ENCODE measurements at regions not wholly inside any gene's neighbourhood (a gene's known extent, or its start where the extent isn't known, plus 50 kb on each side); places are given as distances from the start of the nearest gene placed in this dataset.

- Mint-ChIP-seq H3K9me3 (peaks cover 0 to 2% (median 2%) of the 10 kb centered on the region in 3 donors), H3K27ac (no peak overlapping the region), H3K36me3 (no peaks in the 10 kb centered on the region), H3K27me3 (peaks cover 9% of the 10 kb centered on the region), H3K4me3 (no peak overlapping the region), H3K4me1 (peaks cover 0 to 1% (median 0%) of the 10 kb centered on the region in 3 donors)
These were observed 91.3 kb downstream of the MAF start for GRCh38 chr16:79509211-79509631.

GRCh38 chr16:79508294-79508693 is 92.2 kb downstream of the MAF start:
- Mint-ChIP-seq H3K36me3 (no peaks in the 10 kb centered on the region), H3K27me3 (peaks cover 11% of the 10 kb centered on the region), H3K4me3 (no peak overlapping the region), H3K4me1 (peaks cover 0 to 1% (median 0%) of the 10 kb centered on the region in 3 donors), H3K27ac (no peak overlapping the region), H3K9me3 (peaks cover 0 to 4% (median 2%) of the 10 kb centered on the region in 3 donors)

GRCh38 chr16:79505344-79505743 is 95.2 kb downstream of the MAF start:
- peaks cover 0 to 4% (median 2%) of the 10 kb centered on the region in 3 donors for H3K9me3 Mint-ChIP-seq
- H3K27me3 Mint-ChIP-seq = peaks cover 11% of the 10 kb centered on the region
- no peak overlapping the region for H3K27ac Mint-ChIP-seq
- peaks cover 0 to 1% (median 0%) of the 10 kb centered on the region in 3 donors for H3K4me1 Mint-ChIP-seq
- H3K4me3 Mint-ChIP-seq = no peak overlapping the region
- no peaks in the 10 kb centered on the region for H3K36me3 Mint-ChIP-seq

- peaks cover 0 to 1% (median 0%) of the 10 kb centered on the region in 3 donors for H3K4me1 Mint-ChIP-seq
- peaks cover 8% of the 10 kb centered on the region for H3K27me3 Mint-ChIP-seq
- no peak overlapping the region for H3K27ac Mint-ChIP-seq
- H3K36me3 Mint-ChIP-seq = no peaks in the 10 kb centered on the region
- H3K9me3 Mint-ChIP-seq = peaks cover 2 to 5% (median 3%) of the 10 kb centered on the region in 3 donors
- H3K4me3 Mint-ChIP-seq = no peak overlapping the region
These were observed 97.0 kb downstream of the MAF start for GRCh38 chr16:79503511-79503910.

- H3K4me3 Mint-ChIP-seq = no peak overlapping the region
- H3K27me3 Mint-ChIP-seq = peaks cover 7% of the 10 kb centered on the region
- H3K4me1 Mint-ChIP-seq = no peaks in the 10 kb centered on the region
- H3K27ac Mint-ChIP-seq = no peak overlapping the region
- no peaks in the 10 kb centered on the region for H3K36me3 Mint-ChIP-seq
- peaks cover 0 to 5% (median 3%) of the 10 kb centered on the region in 3 donors for H3K9me3 Mint-ChIP-seq
These were observed 99.1 kb downstream of the MAF start for GRCh38 chr16:79501446-79501845.

- Mint-ChIP-seq H3K4me3 (no peak overlapping the region), H3K9me3 (peaks cover 3 to 6% (median 5%) of the 10 kb centered on the region in 3 donors), H3K27ac (no peak overlapping the region), H3K36me3 (no peaks in the 10 kb centered on the region), H3K27me3 (peaks cover 7% of the 10 kb centered on the region), H3K4me1 (no peaks in the 10 kb centered on the region)
These were observed 99.7 kb downstream of the MAF start for GRCh38 chr16:79500866-79501265.

GRCh38 chr16:79500286-79500685 is 100.3 kb downstream of the MAF start:
- peaks cover 3 to 7% (median 5%) of the 10 kb centered on the region in 3 donors for H3K9me3 Mint-ChIP-seq
- H3K27me3 Mint-ChIP-seq = peaks cover 5% of the 10 kb centered on the region
- H3K27ac Mint-ChIP-seq = no peak overlapping the region
- no peaks in the 10 kb centered on the region for H3K4me1 Mint-ChIP-seq
- no peak overlapping the region for H3K4me3 Mint-ChIP-seq
- H3K36me3 Mint-ChIP-seq = no peaks in the 10 kb centered on the region

- Mint-ChIP-seq H3K9me3 (peaks cover 3 to 7% (median 3%) of the 10 kb centered on the region in 3 donors), H3K4me3 (no peak overlapping the region), H3K36me3 (no peaks in the 10 kb centered on the region), H3K4me1 (no peaks in the 10 kb centered on the region), H3K27ac (no peak overlapping the region), H3K27me3 (no peaks in the 10 kb centered on the region)
These were observed 101.6 kb downstream of the MAF start for GRCh38 chr16:79498928-79499327.

- H3K27me3 Mint-ChIP-seq = no peaks in the 10 kb centered on the region
- no peak overlapping the region for H3K4me3 Mint-ChIP-seq
- no peak overlapping the region for H3K27ac Mint-ChIP-seq
- H3K4me1 Mint-ChIP-seq = no peaks in the 10 kb centered on the region
- H3K9me3 Mint-ChIP-seq = peaks cover 2 to 7% (median 3%) of the 10 kb centered on the region in 3 donors
- H3K36me3 Mint-ChIP-seq = no peaks in the 10 kb centered on the region
These were observed 102.8 kb downstream of the MAF start for GRCh38 chr16:79497606-79498350.

GRCh38 chr16:79493911-79494310 is 106.6 kb downstream of the MAF start:
- H3K27me3 Mint-ChIP-seq = peaks cover 4% of the 10 kb centered on the region
- no peak overlapping the region for H3K27ac Mint-ChIP-seq

GRCh38 chr16:79492036-79492435 is 108.5 kb downstream of the MAF start:
- no peak overlapping the region for H3K4me3 Mint-ChIP-seq
- no peaks in the 10 kb centered on the region for H3K4me1 Mint-ChIP-seq
- no peak overlapping the region for H3K27ac Mint-ChIP-seq
- peaks cover 4% of the 10 kb centered on the region for H3K27me3 Mint-ChIP-seq
- peaks cover 0 to 6% (median 4%) of the 10 kb centered on the region in 3 donors for H3K9me3 Mint-ChIP-seq
- H3K36me3 Mint-ChIP-seq = peaks cover 5% of the 10 kb centered on the region

More at GRCh38 chr16:79493911-79494310, 106.6 kb downstream of the MAF start:
- Mint-ChIP-seq H3K36me3 (peaks cover 4% of the 10 kb centered on the region), H3K9me3 (peaks cover 0 to 6% (median 5%) of the 10 kb centered on the region in 3 donors), H3K4me1 (no peaks in the 10 kb centered on the region), H3K4me3 (no peak overlapping the region)

- Mint-ChIP-seq H3K36me3 (peaks cover 2% of the 10 kb centered on the region), H3K4me3 (no peak overlapping the region), H3K4me1 (peaks cover 0 to 2% (median 0%) of the 10 kb centered on the region in 3 donors), H3K27ac (no peak overlapping the region), H3K9me3 (peaks cover 0 to 5% (median 0%) of the 10 kb centered on the region in 3 donors), H3K27me3 (peaks cover 9% of the 10 kb centered on the region)
These were observed 115.5 kb downstream of the MAF start for GRCh38 chr16:79485020-79485419.

GRCh38 chr16:79484237-79484636 is 116.3 kb downstream of the MAF start:
- Mint-ChIP-seq H3K36me3 (peaks cover 2% of the 10 kb centered on the region), H3K9me3 (peaks cover 0 to 5% (median 2%) of the 10 kb centered on the region in 3 donors), H3K4me1 (peaks cover 0 to 2% (median 0%) of the 10 kb centered on the region in 3 donors), H3K27ac (no peak overlapping the region), H3K27me3 (peaks cover 5% of the 10 kb centered on the region), H3K4me3 (no peak overlapping the region)

- Mint-ChIP-seq H3K27ac (no peak overlapping the region), H3K4me1 (peaks cover 0 to 2% (median 0%) of the 10 kb centered on the region in 3 donors), H3K36me3 (no peaks in the 10 kb centered on the region), H3K27me3 (peaks cover 5% of the 10 kb centered on the region), H3K9me3 (peaks cover 0 to 4% (median 2%) of the 10 kb centered on the region in 3 donors), H3K4me3 (no peak overlapping the region)
These were observed 117.2 kb downstream of the MAF start for GRCh38 chr16:79483336-79483735.

- Mint-ChIP-seq H3K27me3 (peaks cover 5% of the 10 kb centered on the region), H3K4me3 (no peak overlapping the region), H3K9me3 (peaks cover 0 to 4% (median 2%) of the 10 kb centered on the region in 3 donors), H3K4me1 (peaks cover 0 to 2% (median 0%) of the 10 kb centered on the region in 3 donors), H3K27ac (no peak overlapping the region), H3K36me3 (no peaks in the 10 kb centered on the region)
These were observed 118.5 kb downstream of the MAF start for GRCh38 chr16:79482011-79482410.

GRCh38 chr16:79480929-79481328 is 119.6 kb downstream of the MAF start:
- peaks cover 0 to 4% (median 2%) of the 10 kb centered on the region in 3 donors for H3K9me3 Mint-ChIP-seq
- peaks cover 0 to 2% (median 0%) of the 10 kb centered on the region in 3 donors for H3K4me1 Mint-ChIP-seq
- no peaks in the 10 kb centered on the region for H3K36me3 Mint-ChIP-seq
- peaks cover 3% of the 10 kb centered on the region for H3K27me3 Mint-ChIP-seq
- H3K4me3 Mint-ChIP-seq = no peak overlapping the region
- no peak overlapping the region for H3K27ac Mint-ChIP-seq

Data from IgD-negative memory B cell (primary cell).